ENCODE measurements at regions not wholly inside any gene's neighbourhood (a gene's known extent, or its start where the extent isn't known, plus 50 kb on each side); places are given as distances from the start of the nearest gene placed in this dataset.

DNA sequence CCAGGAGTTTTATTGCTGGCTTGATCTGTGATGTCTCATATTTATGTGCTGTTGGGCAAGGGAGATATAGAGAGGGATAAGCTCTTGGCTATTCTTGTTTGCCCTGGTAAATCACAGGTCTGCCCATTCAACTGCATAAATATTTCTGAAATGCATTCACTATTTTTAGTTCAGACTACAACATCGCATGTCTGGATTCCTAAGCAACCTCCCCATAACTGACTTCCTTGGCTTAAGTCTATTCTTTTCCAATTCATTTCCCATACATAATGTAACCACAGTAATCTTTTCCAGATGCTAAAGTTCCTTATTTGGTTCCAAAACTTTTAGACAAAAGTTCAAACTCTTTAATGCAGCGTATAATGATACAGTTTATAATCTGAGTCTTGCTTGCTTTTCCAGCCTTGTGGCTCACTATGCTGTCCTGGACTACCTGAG is 321.4 kb upstream of the ACTBL2 start:
- Histone ChIP-seq H3K36me3 (no peaks in the 10 kb centered on the region), H3K27ac (no peak overlapping the region), H3K4me1 (peaks cover 0 to 11% (median 0%) of the 10 kb centered on the region in 12 donors), H3K4me3 (no peak overlapping the region), H3K27me3 (no peaks in the 10 kb centered on the region), H3K9me3 (no peaks in the 10 kb centered on the region)
- WGBS, 4 donors, result 30 to 42% (median 40%) methylated on average over 2 of the region's 2 CpGs
- DNase-seq (no peak), ATAC-seq (no peak)
- intact Hi-C loops (cut with DNase I), result loop anchor here in 1 of 10 donors (10.0 kb wide), 1 partner anchor 61 kb away; no protein-coding TSS in a partner anchor
- TF ChIP-seq POLR2A (IDR thresholded peaks at IDR 0.05), result no peak
- no peak for TF ChIP-seq CTCF (IDR thresholded peaks at IDR 0.05)

DNA sequence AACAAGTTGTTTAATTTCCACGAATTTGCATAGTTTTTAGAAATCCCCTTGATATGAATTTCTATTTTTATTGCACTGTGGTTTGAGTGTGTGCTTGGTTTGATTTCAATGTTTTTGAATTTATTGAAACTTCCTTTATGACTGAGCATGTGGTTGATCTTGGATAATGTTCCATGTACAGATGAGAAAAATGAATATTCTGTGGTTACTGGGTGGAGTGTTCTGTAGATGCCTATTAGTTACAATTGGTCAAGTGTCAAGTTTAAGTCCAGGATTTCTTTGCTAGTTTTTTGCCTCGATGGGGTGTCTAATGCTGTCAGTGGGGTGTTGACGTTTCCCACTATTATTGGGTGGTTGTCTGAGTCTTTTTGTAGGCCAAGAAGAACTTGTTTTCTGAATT is 319.5 kb upstream of the ACTBL2 start:
- no peak overlapping the region for H3K4me3 ChIP-seq
- ATAC-seq, result no peak
- peaks cover 0 to 11% (median 0%) of the 10 kb centered on the region in 12 donors for H3K4me1 ChIP-seq
- intact Hi-C loops (cut with DNase I), result loop anchor here in 1 of 10 donors (10.0 kb wide), 1 partner anchor 63 kb away; no protein-coding TSS in a partner anchor
- H3K36me3 ChIP-seq, result no peaks in the 10 kb centered on the region
- no peaks in the 10 kb centered on the region for H3K27me3 ChIP-seq
- TF ChIP-seq POLR2A (IDR thresholded peaks at IDR 0.05) (no peak), CTCF (IDR thresholded peaks at IDR 0.05) (no peak)
- H3K27ac ChIP-seq, result no peak overlapping the region
- 84 to 92% (median 88%) methylated on average over 3 of the region's 3 CpGs for WGBS, 4 donors
- no peaks in the 10 kb centered on the region for H3K9me3 ChIP-seq
- no peak for DNase-seq

GRCh38 chr5:57795203-57795602 is 312.6 kb upstream of the ACTBL2 start:
- TF ChIP-seq CTCF (IDR thresholded peaks at IDR 0.05) (no peak), POLR2A (IDR thresholded peaks at IDR 0.05) (no peak)
- H3K9me3 ChIP-seq, result no peaks in the 10 kb centered on the region
- 99 to 100% (median 99%) methylated on average over 1 of the region's 1 CpG for WGBS, 4 donors
- intact Hi-C loops (cut with DNase I), result no loop called here
- H3K27ac ChIP-seq, result no peak overlapping the region
- H3K4me1 ChIP-seq, result peaks cover 0 to 7% (median 0%) of the 10 kb centered on the region in 12 donors
- H3K27me3 ChIP-seq, result no peaks in the 10 kb centered on the region
- ATAC-seq (no peak), DNase-seq (no peak)
- no peak overlapping the region for H3K4me3 ChIP-seq
- H3K36me3 ChIP-seq, result no peaks in the 10 kb centered on the region

DNA sequence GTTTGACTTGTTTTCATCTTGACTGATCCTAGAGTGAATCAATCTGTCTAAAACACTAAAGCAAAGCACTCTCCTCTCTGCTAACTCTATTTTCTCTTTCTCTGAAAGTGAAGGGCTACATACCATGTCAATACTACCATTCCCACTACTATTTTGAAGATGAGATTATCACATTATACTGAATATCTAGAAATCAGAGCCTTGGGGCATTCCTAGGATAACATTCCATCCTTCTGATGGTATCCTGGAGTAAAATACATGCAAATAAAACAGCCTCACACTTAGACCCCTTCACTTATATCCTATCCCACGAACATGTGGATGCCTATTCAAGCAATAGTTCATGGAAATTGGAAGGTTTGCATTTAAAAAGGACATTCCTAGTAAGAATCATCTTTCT is 309.3 kb upstream of the ACTBL2 start:
- intact Hi-C loops (cut with DNase I), result no loop called here
- no peak for DNase-seq

More for the DNA sequence above, 309.3 kb upstream of the ACTBL2 start:
- no peak overlapping the region for H3K27ac ChIP-seq
- TF ChIP-seq CTCF (IDR thresholded peaks at IDR 0.05), result no peak
- TF ChIP-seq POLR2A (IDR thresholded peaks at IDR 0.05), result no peak
- no peaks in the 10 kb centered on the region for H3K9me3 ChIP-seq
- WGBS, 4 donors, result 94 to 95% (median 94%) methylated on average over 1 of the region's 1 CpG
- peaks cover 0 to 7% (median 0%) of the 10 kb centered on the region in 12 donors for H3K4me1 ChIP-seq
- no peak overlapping the region for H3K4me3 ChIP-seq
- H3K36me3 ChIP-seq, result no peaks in the 10 kb centered on the region
- no peaks in the 10 kb centered on the region for H3K27me3 ChIP-seq
- ATAC-seq, result no peak
